Keratinocyte (primary cell): ENCODE measurements at regions not wholly inside any gene's neighbourhood (a gene's known extent, or its start where the extent isn't known, plus 50 kb on each side); places are given as distances from the start of the nearest gene placed in this dataset.

Experiments
- EZH2 ChIP-seq: IDR thresholded peaks from one replicate; pipeline ENCODE4 v1.6.1; 2012; ENCODE audit warnings: inconsistent platforms, mild to moderate bottlenecking, low read length, moderate library complexity
- TF ChIP-seq, protein P1 (sequence below), 3 experiments: IDR thresholded peaks in 1 of 3; conservative IDR thresholded peaks in 1 of 3; optimal IDR thresholded peaks in 1 of 3; 2 replicates in 2 of 3; 3 replicates in 1 of 3; pipeline versions ENCODE3 to v1.5.1; 2011; ENCODE audit warnings: low read length in 3 of 3, mild to moderate bottlenecking in 3 of 3, moderate library complexity in 2 of 3, control low read depth in 1 of 3, inconsistent platforms in 1 of 3; ENCODE audit not compliant: insufficient read depth in 2 of 3; ENCODE audit errors: extremely low read depth in 1 of 3

GRCh38 chr1:57707631-57708030 is 283.8 kb upstream of the DAB1 start:
- TF ChIP-seq, protein P1, sequence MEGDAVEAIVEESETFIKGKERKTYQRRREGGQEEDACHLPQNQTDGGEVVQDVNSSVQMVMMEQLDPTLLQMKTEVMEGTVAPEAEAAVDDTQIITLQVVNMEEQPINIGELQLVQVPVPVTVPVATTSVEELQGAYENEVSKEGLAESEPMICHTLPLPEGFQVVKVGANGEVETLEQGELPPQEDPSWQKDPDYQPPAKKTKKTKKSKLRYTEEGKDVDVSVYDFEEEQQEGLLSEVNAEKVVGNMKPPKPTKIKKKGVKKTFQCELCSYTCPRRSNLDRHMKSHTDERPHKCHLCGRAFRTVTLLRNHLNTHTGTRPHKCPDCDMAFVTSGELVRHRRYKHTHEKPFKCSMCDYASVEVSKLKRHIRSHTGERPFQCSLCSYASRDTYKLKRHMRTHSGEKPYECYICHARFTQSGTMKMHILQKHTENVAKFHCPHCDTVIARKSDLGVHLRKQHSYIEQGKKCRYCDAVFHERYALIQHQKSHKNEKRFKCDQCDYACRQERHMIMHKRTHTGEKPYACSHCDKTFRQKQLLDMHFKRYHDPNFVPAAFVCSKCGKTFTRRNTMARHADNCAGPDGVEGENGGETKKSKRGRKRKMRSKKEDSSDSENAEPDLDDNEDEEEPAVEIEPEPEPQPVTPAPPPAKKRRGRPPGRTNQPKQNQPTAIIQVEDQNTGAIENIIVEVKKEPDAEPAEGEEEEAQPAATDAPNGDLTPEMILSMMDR (optimal IDR thresholded peaks at IDR 0.05 in 1 of 3, IDR thresholded peaks at IDR 0.05 in 1 of 3, conservative IDR thresholded peaks at IDR 0.05 in 1 of 3; ENCODE audit: extremely low read depth in 1 of 3, insufficient read depth in 2 of 3, low read length in 3 of 3), result peak in 1 of 3 experiments; percentile 5
- no peak for TF ChIP-seq EZH2
